Nephron progenitor cell (in vitro differentiated cells): ENCODE measurements at regions not wholly inside any gene's neighbourhood (a gene's known extent, or its start where the extent isn't known, plus 50 kb on each side); places are given as distances from the start of the nearest gene placed in this dataset.

Experiments
- DNase-seq: peaks from one replicate; pipeline ENCODE4 v3.0.0; 2021
- H3K27ac Mint-ChIP-seq: 2 replicates; pipeline ENCODE4 v1.8.0; 2021; ENCODE audit warnings: mild to moderate bottlenecking, moderate library complexity, mixed read lengths
- H3K27me3 Mint-ChIP-seq: 2 replicates; pipeline ENCODE4 v1.8.0; 2021; ENCODE audit warnings: mild to moderate bottlenecking, low read depth, mixed read lengths; ENCODE audit not compliant: poor library complexity
- H3K36me3 Mint-ChIP-seq: 2 replicates; pipeline ENCODE4 v1.8.0; 2021; ENCODE audit warnings: low read depth, mixed read lengths
- H3K4me1 Mint-ChIP-seq: 2 replicates; pipeline ENCODE4 v1.8.0; 2021; ENCODE audit warnings: mixed read lengths
- H3K4me3 Mint-ChIP-seq: 2 replicates; pipeline ENCODE4 v1.8.0; 2021; ENCODE audit warnings: mild to moderate bottlenecking, moderate library complexity, mixed read lengths
- H3K9me3 Mint-ChIP-seq: 2 replicates; pipeline ENCODE4 v1.8.0; 2021; ENCODE audit warnings: mild to moderate bottlenecking, moderate library complexity, mixed read lengths
- TF ChIP-seq, protein P1 (sequence below): fragments of 200-600 bp; sonication (generic); IDR thresholded peaks from 2 replicates; pipeline ENCODE4 v1.5.0; 2021; ENCODE audit warnings: antibody characterized with exemption

DNA sequence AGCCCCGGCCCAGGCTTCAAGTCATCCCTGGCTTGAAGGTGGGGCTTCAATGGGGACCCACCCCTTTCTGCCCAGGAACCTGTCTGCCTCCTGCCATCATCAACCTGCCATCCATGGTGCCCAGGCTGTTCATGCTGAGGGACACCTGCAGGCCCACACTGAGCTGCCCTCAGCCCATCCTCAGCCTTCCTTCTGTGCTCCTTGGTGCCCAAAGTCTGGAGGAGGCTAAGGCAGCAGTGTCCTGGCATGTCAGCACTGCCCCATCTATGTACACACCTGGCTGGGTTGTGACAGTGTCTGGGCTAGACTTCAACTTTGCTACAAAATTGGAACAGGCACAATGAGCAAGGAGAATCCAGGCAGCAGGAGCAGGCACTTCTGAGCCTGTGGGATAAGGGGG lies 745.3 kb upstream of the EPHA6 start:
- DNase-seq, result no peak
- TF ChIP-seq, protein P1, sequence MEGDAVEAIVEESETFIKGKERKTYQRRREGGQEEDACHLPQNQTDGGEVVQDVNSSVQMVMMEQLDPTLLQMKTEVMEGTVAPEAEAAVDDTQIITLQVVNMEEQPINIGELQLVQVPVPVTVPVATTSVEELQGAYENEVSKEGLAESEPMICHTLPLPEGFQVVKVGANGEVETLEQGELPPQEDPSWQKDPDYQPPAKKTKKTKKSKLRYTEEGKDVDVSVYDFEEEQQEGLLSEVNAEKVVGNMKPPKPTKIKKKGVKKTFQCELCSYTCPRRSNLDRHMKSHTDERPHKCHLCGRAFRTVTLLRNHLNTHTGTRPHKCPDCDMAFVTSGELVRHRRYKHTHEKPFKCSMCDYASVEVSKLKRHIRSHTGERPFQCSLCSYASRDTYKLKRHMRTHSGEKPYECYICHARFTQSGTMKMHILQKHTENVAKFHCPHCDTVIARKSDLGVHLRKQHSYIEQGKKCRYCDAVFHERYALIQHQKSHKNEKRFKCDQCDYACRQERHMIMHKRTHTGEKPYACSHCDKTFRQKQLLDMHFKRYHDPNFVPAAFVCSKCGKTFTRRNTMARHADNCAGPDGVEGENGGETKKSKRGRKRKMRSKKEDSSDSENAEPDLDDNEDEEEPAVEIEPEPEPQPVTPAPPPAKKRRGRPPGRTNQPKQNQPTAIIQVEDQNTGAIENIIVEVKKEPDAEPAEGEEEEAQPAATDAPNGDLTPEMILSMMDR, result no peak
- Mint-ChIP-seq H3K9me3 (no peaks in the 10 kb centered on the region), H3K4me1 (peaks cover under 1% of the 10 kb centered on the region), H3K27ac (no peak overlapping the region), H3K36me3 (no peaks in the 10 kb centered on the region), H3K27me3 (peaks cover 2% of the 10 kb centered on the region), H3K4me3 (no peak overlapping the region)

DNA sequence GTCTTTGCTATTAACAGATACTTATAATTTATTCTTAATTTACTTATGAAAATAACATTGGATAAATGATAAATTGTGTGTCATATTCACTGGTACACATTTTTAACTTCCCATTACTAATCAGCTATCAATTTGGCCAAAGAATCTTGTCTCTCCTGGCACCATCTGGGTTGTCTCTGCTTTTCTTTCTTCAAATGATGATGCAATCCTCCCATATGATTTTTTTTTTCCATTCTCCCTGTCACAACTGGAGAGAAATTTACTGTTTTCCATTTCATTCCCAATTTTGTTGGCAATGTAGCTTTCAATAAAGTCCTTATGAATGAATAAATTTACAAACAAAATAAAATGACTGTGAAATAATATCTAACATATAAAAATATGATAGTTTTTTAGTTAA lies 743.7 kb upstream of the EPHA6 start:
- no peaks in the 10 kb centered on the region for H3K9me3 Mint-ChIP-seq
- H3K36me3 Mint-ChIP-seq, result no peaks in the 10 kb centered on the region
- H3K27me3 Mint-ChIP-seq, result peaks cover 2% of the 10 kb centered on the region
- no peak overlapping the region for H3K4me3 Mint-ChIP-seq
- peaks cover 11% of the 10 kb centered on the region for H3K4me1 Mint-ChIP-seq
- no peak overlapping the region for H3K27ac Mint-ChIP-seq
- no peak for DNase-seq
- TF ChIP-seq, protein P1, result no peak

DNA sequence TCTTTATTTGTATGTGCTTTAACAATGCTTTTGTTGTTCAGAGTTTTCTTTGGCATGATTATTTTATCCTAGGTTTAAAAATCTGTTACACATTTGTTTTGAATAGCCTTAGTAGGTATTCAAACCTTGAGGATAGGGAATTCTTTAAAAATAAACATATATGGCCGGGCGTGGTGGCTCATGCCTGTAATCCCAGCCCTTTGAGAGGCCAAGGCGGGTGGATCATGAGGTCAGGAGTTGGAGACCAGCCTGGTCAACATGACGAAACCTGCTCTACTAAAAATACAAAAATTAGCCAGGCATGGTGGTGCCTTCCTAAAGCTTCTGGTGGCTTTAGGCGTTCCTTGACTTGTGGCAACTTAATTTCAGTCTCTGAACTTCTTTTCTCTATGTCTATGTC lies 743.3 kb upstream of the EPHA6 start:
- TF ChIP-seq, protein P1, result no peak
- H3K9me3 Mint-ChIP-seq, result no peaks in the 10 kb centered on the region
- DNase-seq, result no peak
- peaks cover 11% of the 10 kb centered on the region for H3K4me1 Mint-ChIP-seq
- H3K27me3 Mint-ChIP-seq, result peaks cover 2% of the 10 kb centered on the region
- H3K4me3 Mint-ChIP-seq, result no peak overlapping the region
- H3K27ac Mint-ChIP-seq, result no peak overlapping the region
- H3K36me3 Mint-ChIP-seq, result no peaks in the 10 kb centered on the region

GRCh38 chr3:96072226-96072625 lies 742.2 kb upstream of the EPHA6 start:
- peaks cover 2% of the 10 kb centered on the region for H3K27me3 Mint-ChIP-seq
- no peaks in the 10 kb centered on the region for H3K9me3 Mint-ChIP-seq
- H3K4me3 Mint-ChIP-seq, result no peak overlapping the region
- H3K4me1 Mint-ChIP-seq, result peaks cover 11% of the 10 kb centered on the region
- H3K36me3 Mint-ChIP-seq, result no peaks in the 10 kb centered on the region
- no peak for DNase-seq
- TF ChIP-seq, protein P1, result no peak
- H3K27ac Mint-ChIP-seq, result no peak overlapping the region

DNA sequence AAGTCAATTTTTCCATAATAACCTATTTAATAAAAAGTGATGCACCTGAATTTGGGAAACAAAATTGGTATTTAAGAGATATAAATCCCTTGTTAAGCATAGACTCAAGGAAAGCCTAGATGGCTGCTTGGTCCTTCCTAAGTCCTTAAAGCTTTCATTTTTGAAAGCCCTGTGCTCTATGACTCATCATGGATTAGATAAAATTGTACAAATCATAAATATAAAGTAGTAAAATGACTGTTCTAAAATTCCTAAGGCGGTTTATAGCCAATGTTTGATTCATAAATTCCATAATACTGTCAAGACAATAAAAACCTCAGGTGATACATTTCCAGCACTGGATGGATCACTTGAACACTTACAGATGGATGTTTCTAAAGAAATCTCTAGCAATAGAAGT lies 730.8 kb upstream of the EPHA6 start:
- Mint-ChIP-seq H3K27me3 (peaks cover 4% of the 10 kb centered on the region), H3K4me3 (no peak overlapping the region), H3K36me3 (no peaks in the 10 kb centered on the region), H3K9me3 (no peaks in the 10 kb centered on the region), H3K4me1 (no peaks in the 10 kb centered on the region), H3K27ac (no peak overlapping the region)
- TF ChIP-seq, protein P1, result no peak
- DNase-seq, result no peak

GRCh38 chr3:96086018-96086417 lies 728.4 kb upstream of the EPHA6 start:
- peaks cover 4% of the 10 kb centered on the region for H3K27me3 Mint-ChIP-seq
- no peaks in the 10 kb centered on the region for H3K36me3 Mint-ChIP-seq
- H3K27ac Mint-ChIP-seq, result no peak overlapping the region
- no peaks in the 10 kb centered on the region for H3K9me3 Mint-ChIP-seq
- TF ChIP-seq, protein P1, result no peak
- no peak for DNase-seq
- H3K4me1 Mint-ChIP-seq, result no peaks in the 10 kb centered on the region
- no peak overlapping the region for H3K4me3 Mint-ChIP-seq
